B cell (primary cell): ENCODE measurements at regions not wholly inside any gene's neighbourhood (a gene's known extent, or its start where the extent isn't known, plus 50 kb on each side); places are given as distances from the start of the nearest gene placed in this dataset.
"Not testable (repeated sequence)": the region's sequence is repeated elsewhere in the genome, so short reads cannot be mapped to it uniquely, and the experiment has no call there.

Experiments used
- ATAC-seq: fragments of 200-7000 bp; cut with Tn5 transposase; one replicate; pipeline ENCODE4 v1.10.0; 2021; ENCODE audit warnings: low read depth, mild to moderate bottlenecking, moderate number of reproducible peaks, moderate library complexity
- CTCF ChIA-PET: fragments of 350-600 bp; sonication (Branson Sonifier 250); formaldehyde crosslinking; loops from one replicate; lab custom pipeline; 2021; ENCODE audit warnings: antibody characterized with exemption, inconsistent platforms; lab: Charles Lee
- POLR2A ChIA-PET: fragments of 350-600 bp; sonication (Branson Sonifier 250); formaldehyde crosslinking; loops from one replicate; lab custom pipeline; 2021; ENCODE audit warnings: antibody characterized with exemption; lab: Charles Lee
- DNase-seq: peaks from one replicate; pipeline ENCODE4 v3.0.0; 2013
- H2AFZ ChIP-seq: 2 replicates; pipeline ENCODE4 v1.6.1; 2012; ENCODE audit warnings: mild to moderate bottlenecking, low read depth, low read length; ENCODE audit not compliant: insufficient read depth, poor library complexity, severe bottlenecking
- H3K27ac ChIP-seq, 2 donors: 1 replicate in 1 of 2; 2 replicates in 1 of 2; pipeline ENCODE4 v1.5.1; 2012 to 2013; ENCODE audit warnings: low read length in 2 of 2, mild to moderate bottlenecking in 2 of 2, moderate library complexity in 1 of 2
- H3K27me3 ChIP-seq, 4 experiments: fragments of 200-600 bp in 1 of 4; sonication (generic) in 1 of 4; replicated peaks in 1 of 4; 1 replicate in 2 of 4; 2 replicates in 2 of 4; pipeline versions ENCODE4 v1.6.1 to v1.7.0; 2013 to 2016; ENCODE audit warnings: low read length in 3 of 4, mild to moderate bottlenecking in 2 of 4, mixed read lengths in 1 of 4, moderate library complexity in 1 of 4; ENCODE audit not compliant: insufficient read depth in 4 of 4, control insufficient read depth in 3 of 4; ENCODE audit errors: control extremely low read depth in 1 of 4
- H3K36me3 ChIP-seq, 2 experiments: replicated peaks in 1 of 2; 1 replicate in 1 of 2; 2 replicates in 1 of 2; pipeline versions ENCODE4 v1.6.1 to v1.7.1; 2013; ENCODE audit warnings: low read length in 1 of 2; ENCODE audit not compliant: insufficient read depth in 2 of 2, control insufficient read depth in 1 of 2; ENCODE audit errors: control extremely low read depth in 1 of 2, extremely low read depth in 1 of 2
- H3K4me1 ChIP-seq, 2 donors: fragments of 200-600 bp in 1 of 2; sonication (generic) in 1 of 2; 1 replicate in 1 of 2; 2 replicates in 1 of 2; pipeline versions ENCODE4 v1.5.1 to v1.6.1; 2013 to 2017; ENCODE audit warnings: low read length in 2 of 2; ENCODE audit not compliant: control insufficient read depth in 2 of 2, insufficient read depth in 2 of 2
- H3K4me2 ChIP-seq: replicated peaks from 2 replicates; pipeline ENCODE3; 2012; ENCODE audit warnings: mild to moderate bottlenecking, low read depth, low read length; ENCODE audit not compliant: poor library complexity, severe bottlenecking
- H3K4me3 ChIP-seq, 5 experiments: fragments of 200-600 bp in 1 of 5; sonication (generic) in 1 of 5; 1 replicate in 3 of 5; 2 replicates in 2 of 5; pipeline versions ENCODE4 v1.5.1 to v1.7.0; 2011 to 2016; ENCODE audit warnings: low read length in 4 of 5, mild to moderate bottlenecking in 4 of 5, low read depth in 2 of 5, control low read depth in 1 of 5, moderate library complexity in 1 of 5; ENCODE audit not compliant: insufficient read depth in 1 of 5; ENCODE audit errors: control extremely low read depth in 1 of 5, extremely low read depth in 1 of 5
- H3K79me2 ChIP-seq: fragments of 200-600 bp; sonication (generic); one replicate; pipeline ENCODE4 v1.6.0; 2016; ENCODE audit warnings: low read length; ENCODE audit not compliant: control insufficient read depth, insufficient read depth
- H3K9ac ChIP-seq: fragments of 200-600 bp; sonication (generic); 2 replicates; pipeline ENCODE4 v1.6.1; 2017; ENCODE audit warnings: mild to moderate bottlenecking, low read length, moderate library complexity
- H3K9me3 ChIP-seq, 3 donors: one replicate each; pipeline versions ENCODE4 v1.6.1 to v1.7.1; 2013; ENCODE audit warnings: low read length in 2 of 3; ENCODE audit not compliant: control insufficient read depth in 2 of 3, insufficient read depth in 1 of 3; ENCODE audit errors: control extremely low read depth in 1 of 3
- H4K20me1 ChIP-seq: 2 replicates; pipeline ENCODE4 v1.6.0; 2012; ENCODE audit warnings: mild to moderate bottlenecking, low read length; ENCODE audit not compliant: insufficient read depth, control insufficient read depth, poor library complexity, severe bottlenecking
- H3K27ac Mint-ChIP-seq: one replicate; pipeline ENCODE4 v1.8.0; 2021; ENCODE audit warnings: mixed read lengths
- H3K27me3 Mint-ChIP-seq: one replicate; pipeline ENCODE4 v1.8.0; 2021; ENCODE audit warnings: mixed read lengths
- H3K4me1 Mint-ChIP-seq: one replicate; pipeline ENCODE4 v1.8.0; 2021; ENCODE audit warnings: mixed read lengths
- H3K4me3 Mint-ChIP-seq: one replicate; pipeline ENCODE4 v1.8.0; 2021; ENCODE audit warnings: mixed read lengths
- H3K9me3 Mint-ChIP-seq: one replicate; pipeline ENCODE4 v1.8.0; 2022; ENCODE audit warnings: mixed read lengths; ENCODE audit not compliant: insufficient read depth
- WGBS: methylation state at CpG from one replicate; pipeline ENCODE4 v1.1.5; 2013; ENCODE audit warnings: missing lambda C conversion rate; ENCODE audit not compliant: insufficient coverage; 5-methylcytosine and 5-hydroxymethylcytosine counted together
- intact Hi-C: fragments of 100-400 bp; cut with micrococcal nuclease; formaldehyde crosslinking; loops from one replicate; pipeline ENCODE4 v1.10.0; 2022

DNA sequence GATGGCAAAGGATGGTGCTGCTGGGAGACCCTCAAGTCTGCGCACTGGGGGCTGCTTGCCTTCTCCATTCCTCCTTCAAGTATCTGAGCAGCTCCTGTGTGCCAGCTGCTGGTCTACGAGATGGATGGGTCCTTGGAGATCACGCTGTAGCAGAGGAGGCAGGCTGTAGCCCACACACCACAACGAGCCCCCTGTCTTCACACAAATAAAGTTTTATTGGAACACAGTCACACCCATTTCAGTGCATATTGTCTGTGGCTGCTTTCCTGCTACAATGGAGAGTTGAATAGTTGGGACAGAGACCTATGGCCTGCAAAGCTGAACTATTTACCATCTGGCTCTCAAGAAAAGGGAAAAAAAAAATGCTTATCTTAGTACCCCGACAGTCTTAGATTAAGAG lies 64.4 kb upstream of the KRTAP5-11 start:
- ATAC-seq, H3K27ac ChIP-seq, H3K36me3 ChIP-seq, intact Hi-C loops, H3K4me3 ChIP-seq, H3K4me2 ChIP-seq, CTCF ChIA-PET, H2AFZ ChIP-seq, H3K4me1 Mint-ChIP-seq, DNase-seq, POLR2A ChIA-PET, H3K9me3 Mint-ChIP-seq, H3K9ac ChIP-seq, H3K27me3 Mint-ChIP-seq, H3K27ac Mint-ChIP-seq, H3K9me3 ChIP-seq, H3K27me3 ChIP-seq, H3K4me3 Mint-ChIP-seq, H3K4me1 ChIP-seq, H3K79me2 ChIP-seq, H4K20me1 ChIP-seq: not testable (repeated sequence)
- 83% methylated on average over 1 of the region's 5 CpGs for WGBS

DNA sequence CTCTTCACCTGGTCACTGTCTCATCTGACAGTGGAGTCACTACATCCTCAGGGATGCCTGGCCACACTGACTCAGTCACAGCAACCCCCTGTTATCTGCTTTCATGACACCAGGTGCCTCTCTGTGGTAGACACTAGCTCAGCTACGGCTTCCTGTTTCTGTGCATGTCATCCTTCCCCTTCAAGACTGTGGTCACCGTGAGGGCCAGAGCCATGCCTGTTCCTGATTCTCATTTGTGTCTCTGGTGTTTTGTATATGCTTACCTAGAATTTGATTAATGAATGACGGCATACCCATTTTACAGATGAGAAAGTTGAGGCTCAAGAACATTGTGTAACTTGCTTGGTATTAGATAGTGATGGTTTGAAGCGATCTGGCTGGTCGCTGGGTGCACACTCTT lies 70.3 kb upstream of the KRTAP5-11 start:
- H3K27me3 ChIP-seq, H3K27ac ChIP-seq, H3K4me3 ChIP-seq, H3K27ac Mint-ChIP-seq, H3K9me3 ChIP-seq, H3K4me1 ChIP-seq, H3K36me3 ChIP-seq, POLR2A ChIA-PET, CTCF ChIA-PET, H3K4me1 Mint-ChIP-seq, intact Hi-C loops, H3K4me2 ChIP-seq, H3K4me3 Mint-ChIP-seq, H3K27me3 Mint-ChIP-seq, H2AFZ ChIP-seq, H3K9me3 Mint-ChIP-seq, ATAC-seq, H4K20me1 ChIP-seq, H3K79me2 ChIP-seq, DNase-seq, H3K9ac ChIP-seq: not testable (repeated sequence)
- WGBS, result no CpG with 5 or more reads among the region's 5 CpGs

DNA sequence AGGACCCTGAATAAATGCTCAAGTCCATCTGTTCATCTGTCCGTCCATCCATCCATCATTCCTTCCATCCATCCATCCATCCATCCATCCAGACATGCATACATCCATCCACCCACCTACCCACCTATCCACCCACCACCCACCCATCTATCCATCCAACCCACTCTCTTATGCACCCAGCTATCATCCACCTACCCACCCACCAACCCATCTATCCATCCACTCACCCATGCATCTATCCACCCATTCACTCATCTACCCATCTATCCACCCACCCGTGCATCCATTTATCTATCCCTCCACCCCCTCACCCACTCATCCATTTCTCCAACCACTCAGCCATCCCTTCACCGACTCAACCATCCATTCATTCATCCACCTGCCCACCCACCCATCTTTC lies 71.7 kb upstream of the KRTAP5-11 start:
- H3K4me3 Mint-ChIP-seq, H3K9me3 Mint-ChIP-seq, DNase-seq, H3K79me2 ChIP-seq, H3K27me3 Mint-ChIP-seq, H3K27ac Mint-ChIP-seq, H3K9me3 ChIP-seq, H3K4me2 ChIP-seq, H3K4me1 Mint-ChIP-seq, H3K9ac ChIP-seq, CTCF ChIA-PET, H3K27me3 ChIP-seq, ATAC-seq, H3K27ac ChIP-seq, H2AFZ ChIP-seq, intact Hi-C loops, H3K4me3 ChIP-seq, H3K4me1 ChIP-seq, H4K20me1 ChIP-seq, POLR2A ChIA-PET, H3K36me3 ChIP-seq: not testable (repeated sequence)
- 92% methylated on average over 2 of the region's 3 CpGs for WGBS

DNA sequence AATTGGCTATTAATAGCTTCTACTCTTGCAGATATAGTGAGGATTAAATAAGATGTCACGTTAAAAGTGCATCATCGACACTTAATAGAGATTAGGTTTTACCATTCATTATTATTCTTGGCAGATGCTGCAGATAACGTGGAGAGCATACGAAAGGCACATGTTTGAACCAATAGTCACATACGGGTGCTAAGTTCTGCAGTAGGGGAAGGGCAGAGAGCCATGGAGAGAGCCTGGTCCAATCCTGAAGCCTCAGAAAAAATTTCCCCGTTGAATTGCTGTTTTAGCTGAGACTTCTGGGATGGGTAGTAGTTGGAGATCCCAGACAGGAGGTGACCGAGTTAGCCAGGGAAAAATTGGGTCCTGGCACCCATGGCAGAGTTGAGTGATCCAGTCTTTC lies 72.4 kb upstream of the KRTAP5-11 start:
- H3K9me3 ChIP-seq, H3K9ac ChIP-seq, DNase-seq, H3K27me3 ChIP-seq, H3K79me2 ChIP-seq, H3K4me1 ChIP-seq, H3K4me2 ChIP-seq, POLR2A ChIA-PET, H3K27me3 Mint-ChIP-seq, H4K20me1 ChIP-seq, H2AFZ ChIP-seq, H3K27ac Mint-ChIP-seq, ATAC-seq, H3K4me3 ChIP-seq, H3K4me1 Mint-ChIP-seq, CTCF ChIA-PET, H3K9me3 Mint-ChIP-seq, intact Hi-C loops, H3K27ac ChIP-seq, H3K36me3 ChIP-seq, H3K4me3 Mint-ChIP-seq: not testable (repeated sequence)
- WGBS, result 91% methylated on average over 4 of the region's 7 CpGs
